Gastroesophageal sphincter (tissue), 3 donors: ENCODE measurements at regions not wholly inside any gene's neighbourhood (a gene's known extent, or its start where the extent isn't known, plus 50 kb on each side); places are given as distances from the start of the nearest gene placed in this dataset.

Experiments
- CTCF ChIP-seq, 4 experiments: fragments of 200-600 bp in 2 of 4; fragments of 450-650 bp in 2 of 4; sonication (generic) in 1 of 4; IDR thresholded peaks; one replicate each; pipeline ENCODE4 v1.5.1; 2017 to 2019; ENCODE audit warnings: antibody characterized with exemption in 4 of 4, mild to moderate bottlenecking in 2 of 4, moderate library complexity in 2 of 4
- EP300 ChIP-seq: sonication (generic); formaldehyde crosslinking; IDR thresholded peaks from one replicate; pipeline ENCODE4 v1.6.1; 2017; ENCODE audit warnings: antibody characterized with exemption, mild to moderate bottlenecking
- POLR2A ChIP-seq, 2 donors: fragments of 450-650 bp; IDR thresholded peaks; one replicate each; pipeline ENCODE4 v1.6.1; 2017; ENCODE audit warnings: antibody characterized with exemption in 2 of 2, mild to moderate bottlenecking in 2 of 2, moderate library complexity in 1 of 2
- POLR2AphosphoS5 ChIP-seq: sonication (generic); formaldehyde crosslinking; IDR thresholded peaks from one replicate; pipeline ENCODE4 v1.6.1; 2017; ENCODE audit warnings: antibody characterized with exemption

GRCh38 chr9:108674766-108675530, 180.8 kb downstream of the ACTL7B start:
- TF ChIP-seq CTCF (IDR thresholded peaks at IDR 0.05), result no peak
- TF ChIP-seq POLR2A (IDR thresholded peaks at IDR 0.05), result no peak
- no peak for TF ChIP-seq POLR2AphosphoS5
- TF ChIP-seq EP300, result no peak
